ENCODE measurements at regions not wholly inside any gene's neighbourhood (a gene's known extent, or its start where the extent isn't known, plus 50 kb on each side); places are given as distances from the start of the nearest gene placed in this dataset.
A peak's percentile ranks its signal among the peaks of the same experiment; 100 is the strongest.
"Not testable (repeated sequence)": the region's sequence is repeated elsewhere in the genome, so short reads cannot be mapped to it uniquely, and the experiment has no call there.

- DNase-seq (ENCODE audit: low spot score) = not testable (repeated sequence)
Measured at GRCh38 chr1:147103416-147104155, 68.7 kb downstream of the PRKAB2 start.

- no peak for DNase-seq (ENCODE audit: low spot score)
Measured at GRCh38 chr1:147099192-147099591, 73.1 kb downstream of the PRKAB2 start.

- peak; percentile 40 for DNase-seq (ENCODE audit: low spot score)
Measured at GRCh38 chr1:147098338-147098973, 73.8 kb downstream of the PRKAB2 start.

GRCh38 chr1:147095691-147096090, 76.6 kb downstream of the PRKAB2 start:
- DNase-seq (ENCODE audit: low spot score) = no peak

- DNase-seq (ENCODE audit: low spot score) = no peak
Measured at GRCh38 chr1:147091801-147092200, 80.5 kb downstream of the PRKAB2 start.

- DNase-seq (ENCODE audit: low spot score) = no peak
Measured at GRCh38 chr1:147089457-147089856, 82.8 kb downstream of the PRKAB2 start.

- no peak for DNase-seq (ENCODE audit: low spot score)
Measured at GRCh38 chr1:147086129-147086528, 86.1 kb downstream of the PRKAB2 start.

- DNase-seq (ENCODE audit: low spot score) = peak; percentile 97
Measured at GRCh38 chr1:147084273-147085096, 87.8 kb downstream of the PRKAB2 start.

- DNase-seq (ENCODE audit: low spot score) = no peak
Measured at GRCh38 chr1:147083919-147084272, 88.4 kb downstream of the PRKAB2 start.

- DNase-seq (ENCODE audit: low spot score) = no peak
Measured at GRCh38 chr1:147080671-147081394, 91.4 kb downstream of the PRKAB2 start.

GRCh38 chr1:147080006-147080661, 92.1 kb downstream of the PRKAB2 start:
- no peak for DNase-seq (ENCODE audit: low spot score)

GRCh38 chr1:147079400-147080005, 92.8 kb downstream of the PRKAB2 start:
- DNase-seq (ENCODE audit: low spot score) = no peak

GRCh38 chr1:147078606-147079399, 93.5 kb downstream of the PRKAB2 start:
- DNase-seq (ENCODE audit: low spot score) = no peak

GRCh38 chr1:147077936-147078605, 94.2 kb downstream of the PRKAB2 start:
- no peak for DNase-seq (ENCODE audit: low spot score)

- DNase-seq (ENCODE audit: low spot score) = no peak
Measured at GRCh38 chr1:147077523-147077922, 94.7 kb downstream of the PRKAB2 start.

- DNase-seq (ENCODE audit: low spot score) = no peak
Measured at GRCh38 chr1:147077081-147077480, 95.2 kb downstream of the PRKAB2 start.

GRCh38 chr1:147076442-147076841, 95.8 kb downstream of the PRKAB2 start:
- DNase-seq (ENCODE audit: low spot score) = no peak

- no peak for DNase-seq (ENCODE audit: low spot score)
Measured at GRCh38 chr1:147072482-147073432, 99.5 kb downstream of the PRKAB2 start.
